ENCODE measurements at regions not wholly inside any gene's neighbourhood (a gene's known extent, or its start where the extent isn't known, plus 50 kb on each side); places are given as distances from the start of the nearest gene placed in this dataset.

GRCh38 chr4:11609751-11610150, 181.1 kb upstream of the HS3ST1 start:
- no peak for DNase-seq

- DNase-seq = no peak
Measured at GRCh38 chr4:11608992-11609391, 180.3 kb upstream of the HS3ST1 start.

- no peak for DNase-seq
Measured at GRCh38 chr4:11606078-11606477, 177.4 kb upstream of the HS3ST1 start.

- no peak for DNase-seq
Measured at GRCh38 chr4:11605597-11605996, 176.9 kb upstream of the HS3ST1 start.

- no peak for DNase-seq
Measured at GRCh38 chr4:11604821-11605220, 176.1 kb upstream of the HS3ST1 start.

- DNase-seq = no peak
Measured at GRCh38 chr4:11603591-11604194, 175.0 kb upstream of the HS3ST1 start.

- no peak for DNase-seq
Measured at GRCh38 chr4:11602606-11603340, 174.1 kb upstream of the HS3ST1 start.

- DNase-seq = no peak
Measured at GRCh38 chr4:11599064-11599463, 170.4 kb upstream of the HS3ST1 start.

GRCh38 chr4:11598591-11598990, 169.9 kb upstream of the HS3ST1 start:
- DNase-seq = no peak

GRCh38 chr4:11597506-11597905, 168.8 kb upstream of the HS3ST1 start:
- no peak for DNase-seq

GRCh38 chr4:11596989-11597388, 168.3 kb upstream of the HS3ST1 start:
- DNase-seq = no peak

GRCh38 chr4:11593576-11594116, 165.0 kb upstream of the HS3ST1 start:
- no peak for DNase-seq

- no peak for DNase-seq
Measured at GRCh38 chr4:11592276-11592675, 163.6 kb upstream of the HS3ST1 start.

GRCh38 chr4:11590132-11590531, 161.4 kb upstream of the HS3ST1 start:
- DNase-seq = no peak

- no peak for DNase-seq
Measured at GRCh38 chr4:11589676-11590075, 161.0 kb upstream of the HS3ST1 start.

GRCh38 chr4:11587797-11588196, 159.1 kb upstream of the HS3ST1 start:
- DNase-seq = no peak

GRCh38 chr4:11585506-11585905, 156.8 kb upstream of the HS3ST1 start:
- DNase-seq = no peak

- DNase-seq = no peak
Measured at GRCh38 chr4:11568511-11568910, 139.8 kb upstream of the HS3ST1 start.

GRCh38 chr4:11566444-11567022, 137.8 kb upstream of the HS3ST1 start:
- no peak for DNase-seq

- no peak for DNase-seq
Measured at GRCh38 chr4:11565899-11566298, 137.2 kb upstream of the HS3ST1 start.

- no peak for DNase-seq
Measured at GRCh38 chr4:11565213-11565612, 136.5 kb upstream of the HS3ST1 start.

GRCh38 chr4:11564021-11564420, 135.3 kb upstream of the HS3ST1 start:
- no peak for DNase-seq

GRCh38 chr4:11549525-11549924, 120.8 kb upstream of the HS3ST1 start:
- no peak for DNase-seq

GRCh38 chr4:11548597-11549082, 119.9 kb upstream of the HS3ST1 start:
- no peak for DNase-seq
